IMR-90 (cell line): ENCODE measurements at regions not wholly inside any gene's neighbourhood (a gene's known extent, or its start where the extent isn't known, plus 50 kb on each side); places are given as distances from the start of the nearest gene placed in this dataset.

Experiments
- CEBPB ChIP-seq: IDR thresholded peaks from 2 replicates; pipeline ENCODE4 v1.6.1; 2012; ENCODE audit warnings: low read depth, low read length, improper control_type of control experiment
- POLR2A ChIP-seq: IDR thresholded peaks from 2 replicates; pipeline ENCODE4 v1.6.1; 2012; ENCODE audit warnings: mild to moderate bottlenecking, low read depth, low read length
- RAD21 ChIP-seq: IDR thresholded peaks from 2 replicates; pipeline ENCODE4 v1.6.1; 2012; ENCODE audit warnings: low read length, improper control_type of control experiment
- RCOR1 ChIP-seq: IDR thresholded peaks from 2 replicates; pipeline ENCODE4 v1.6.1; 2012; ENCODE audit warnings: mild to moderate bottlenecking, low read length, improper control_type of control experiment; ENCODE audit not compliant: insufficient replicate concordance
- TF ChIP-seq, protein P1 (sequence below): conservative IDR thresholded peaks from 2 replicates; pipeline ENCODE4 v1.5.1; 2012; ENCODE audit warnings: mild to moderate bottlenecking, low read depth, low read length, improper control_type of control experiment
- TF ChIP-seq, protein P2 (sequence below): fragments of 150-350 bp; IDR thresholded peaks from 2 replicates; pipeline ENCODE4 v1.6.1; 2017; ENCODE audit warnings: mild to moderate bottlenecking, antibody characterized with exemption, low read length, low read depth

DNA sequence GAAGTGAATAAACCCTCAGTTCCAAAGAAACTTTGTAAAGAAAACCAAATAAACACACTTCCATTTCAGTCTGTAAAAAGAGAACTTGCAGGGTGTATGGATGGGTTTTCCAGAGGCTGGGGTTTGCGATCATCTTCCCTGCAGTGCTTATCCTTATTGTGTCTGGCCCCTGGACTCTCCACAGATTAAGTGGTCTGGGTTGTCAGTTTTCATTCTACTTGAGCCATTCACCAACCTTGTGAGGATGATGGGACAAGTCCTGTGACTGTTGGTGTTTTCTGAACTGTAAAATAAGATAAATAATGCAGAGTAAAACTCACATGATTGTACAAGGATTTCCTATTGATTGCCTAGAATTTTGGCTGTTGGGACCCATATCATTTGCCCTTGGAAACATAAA, 166.1 kb upstream of the MOCS2 start:
- TF ChIP-seq RAD21 (no peak), POLR2A (no peak), RCOR1 (no peak), CEBPB (no peak)
- TF ChIP-seq, protein P1, sequence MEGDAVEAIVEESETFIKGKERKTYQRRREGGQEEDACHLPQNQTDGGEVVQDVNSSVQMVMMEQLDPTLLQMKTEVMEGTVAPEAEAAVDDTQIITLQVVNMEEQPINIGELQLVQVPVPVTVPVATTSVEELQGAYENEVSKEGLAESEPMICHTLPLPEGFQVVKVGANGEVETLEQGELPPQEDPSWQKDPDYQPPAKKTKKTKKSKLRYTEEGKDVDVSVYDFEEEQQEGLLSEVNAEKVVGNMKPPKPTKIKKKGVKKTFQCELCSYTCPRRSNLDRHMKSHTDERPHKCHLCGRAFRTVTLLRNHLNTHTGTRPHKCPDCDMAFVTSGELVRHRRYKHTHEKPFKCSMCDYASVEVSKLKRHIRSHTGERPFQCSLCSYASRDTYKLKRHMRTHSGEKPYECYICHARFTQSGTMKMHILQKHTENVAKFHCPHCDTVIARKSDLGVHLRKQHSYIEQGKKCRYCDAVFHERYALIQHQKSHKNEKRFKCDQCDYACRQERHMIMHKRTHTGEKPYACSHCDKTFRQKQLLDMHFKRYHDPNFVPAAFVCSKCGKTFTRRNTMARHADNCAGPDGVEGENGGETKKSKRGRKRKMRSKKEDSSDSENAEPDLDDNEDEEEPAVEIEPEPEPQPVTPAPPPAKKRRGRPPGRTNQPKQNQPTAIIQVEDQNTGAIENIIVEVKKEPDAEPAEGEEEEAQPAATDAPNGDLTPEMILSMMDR: no peak
- TF ChIP-seq, protein P2, sequence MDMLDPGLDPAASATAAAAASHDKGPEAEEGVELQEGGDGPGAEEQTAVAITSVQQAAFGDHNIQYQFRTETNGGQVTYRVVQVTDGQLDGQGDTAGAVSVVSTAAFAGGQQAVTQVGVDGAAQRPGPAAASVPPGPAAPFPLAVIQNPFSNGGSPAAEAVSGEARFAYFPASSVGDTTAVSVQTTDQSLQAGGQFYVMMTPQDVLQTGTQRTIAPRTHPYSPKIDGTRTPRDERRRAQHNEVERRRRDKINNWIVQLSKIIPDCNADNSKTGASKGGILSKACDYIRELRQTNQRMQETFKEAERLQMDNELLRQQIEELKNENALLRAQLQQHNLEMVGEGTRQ: no peak
